ENCODE measurements at regions not wholly inside any gene's neighbourhood (a gene's known extent, or its start where the extent isn't known, plus 50 kb on each side); places are given as distances from the start of the nearest gene placed in this dataset.

- 83% methylated on average over 13 of the region's 13 CpGs for WGBS (ENCODE audit: low lambda C conversion rate, missing lambda C conversion rate)
- H2AFZ ChIP-seq = no peak overlapping the region
- no peaks in the 10 kb centered on the region for H3K9me3 ChIP-seq (ENCODE audit: low read depth)
- H3K4me1 ChIP-seq (ENCODE audit: insufficient read depth) = peaks cover 9% of the 10 kb centered on the region
- H3K9me2 ChIP-seq (replicated peaks; ENCODE audit: insufficient read depth) = no peaks in the 10 kb centered on the region
- H3K36me3 ChIP-seq (replicated peaks; ENCODE audit: insufficient read depth, low read depth) = no peaks in the 10 kb centered on the region
- H4K20me1 ChIP-seq (ENCODE audit: insufficient read depth, poor library complexity, severe bottlenecking) = no peaks in the 10 kb centered on the region
- H3K27ac ChIP-seq = no peak overlapping the region
- DNase-seq (ENCODE audit: low spot score) = no peak
- no peak overlapping the region for H3K4me2 ChIP-seq
- TF ChIP-seq CTCF (IDR thresholded peaks at IDR 0.05; ENCODE audit: poor library complexity) (no peak), EZH2 (IDR thresholded peaks at IDR 0.05; ENCODE audit: borderline replicate concordance) (no peak), EZH2phosphoT487 (IDR thresholded peaks at IDR 0.05; ENCODE audit: low read depth, severe bottlenecking, unreplicated experiment) (no peak)
- no peaks in the 10 kb centered on the region for H3K79me2 ChIP-seq
- no peaks in the 10 kb centered on the region for H3K27me3 ChIP-seq
- no peak overlapping the region for H3K4me3 ChIP-seq
Measured at GRCh38 chr6:1222728-1223595, 88.9 kb upstream of the FOXQ1 start.

- Histone ChIP-seq H3K9me3 (ENCODE audit: low read depth) (no peaks in the 10 kb centered on the region), H3K27ac (no peak overlapping the region), H3K36me3 (replicated peaks; ENCODE audit: insufficient read depth, low read depth) (no peaks in the 10 kb centered on the region), H3K9me2 (replicated peaks; ENCODE audit: insufficient read depth) (no peaks in the 10 kb centered on the region), H3K4me1 (ENCODE audit: insufficient read depth) (no peaks in the 10 kb centered on the region), H3K4me3 (no peak overlapping the region), H3K27me3 (no peaks in the 10 kb centered on the region), H4K20me1 (ENCODE audit: insufficient read depth, poor library complexity, severe bottlenecking) (no peaks in the 10 kb centered on the region), H2AFZ (no peak overlapping the region), H3K79me2 (no peaks in the 10 kb centered on the region), H3K4me2 (no peak overlapping the region)
- DNase-seq (ENCODE audit: low spot score) = no peak
- TF ChIP-seq CTCF (IDR thresholded peaks at IDR 0.05; ENCODE audit: poor library complexity) = no peak
- no peak for TF ChIP-seq EZH2phosphoT487 (IDR thresholded peaks at IDR 0.05; ENCODE audit: low read depth, severe bottlenecking, unreplicated experiment)
- no peak for TF ChIP-seq EZH2 (IDR thresholded peaks at IDR 0.05; ENCODE audit: borderline replicate concordance)
- WGBS (ENCODE audit: low lambda C conversion rate, missing lambda C conversion rate) = 84% methylated on average over 5 of the region's 5 CpGs
Measured at GRCh38 chr6:1217396-1217795, 94.5 kb upstream of the FOXQ1 start.

GRCh38 chr6:1216488-1216974, 95.4 kb upstream of the FOXQ1 start:
- WGBS (ENCODE audit: low lambda C conversion rate, missing lambda C conversion rate) = 60% methylated on average over 6 of the region's 6 CpGs
- H2AFZ ChIP-seq = no peak overlapping the region

More at GRCh38 chr6:1216488-1216974, 95.4 kb upstream of the FOXQ1 start:
- no peaks in the 10 kb centered on the region for H3K79me2 ChIP-seq
- H3K4me2 ChIP-seq = no peak overlapping the region
- H4K20me1 ChIP-seq (ENCODE audit: insufficient read depth, poor library complexity, severe bottlenecking) = no peaks in the 10 kb centered on the region
- DNase-seq (ENCODE audit: low spot score) = no peak
- H3K4me3 ChIP-seq = no peak overlapping the region
- no peak overlapping the region for H3K27ac ChIP-seq
- H3K4me1 ChIP-seq (ENCODE audit: insufficient read depth) = no peaks in the 10 kb centered on the region
- H3K9me2 ChIP-seq (replicated peaks; ENCODE audit: insufficient read depth) = no peaks in the 10 kb centered on the region
- no peaks in the 10 kb centered on the region for H3K27me3 ChIP-seq
- H3K9me3 ChIP-seq (ENCODE audit: low read depth) = no peaks in the 10 kb centered on the region
- H3K36me3 ChIP-seq (replicated peaks; ENCODE audit: insufficient read depth, low read depth) = no peaks in the 10 kb centered on the region
- no peak for TF ChIP-seq EZH2 (IDR thresholded peaks at IDR 0.05; ENCODE audit: borderline replicate concordance)
- TF ChIP-seq CTCF (IDR thresholded peaks at IDR 0.05; ENCODE audit: poor library complexity) = no peak

All from hepatocyte (in vitro differentiated cells).